Liver (tissue), 8 donors: ENCODE measurements at regions not wholly inside any gene's neighbourhood (a gene's known extent, or its start where the extent isn't known, plus 50 kb on each side); places are given as distances from the start of the nearest gene placed in this dataset.

ENCODE experiments used
- DNase-seq: peaks from one replicate; pipeline ENCODE4 v3.0.0-alpha.2; 2017; ENCODE audit warnings: low spot score
- H3K27ac ChIP-seq, 2 donors: one replicate each; pipeline ENCODE4 v1.7.0; 2013; ENCODE audit warnings: inconsistent platforms in 2 of 2, low read length in 2 of 2, control low read depth in 1 of 2, low read depth in 1 of 2, mild to moderate bottlenecking in 1 of 2
- H3K27me3 ChIP-seq, 4 donors: one replicate each; pipeline versions ENCODE4 v1.6.1 to v1.7.0; 2013; ENCODE audit warnings: low read length in 3 of 4, inconsistent platforms in 1 of 4, mild to moderate bottlenecking in 1 of 4, moderate library complexity in 1 of 4; ENCODE audit not compliant: control insufficient read depth in 4 of 4, insufficient read depth in 4 of 4
- H3K36me3 ChIP-seq, 4 donors: one replicate each; pipeline versions ENCODE4 v1.6.1 to v1.7.0; 2013; ENCODE audit warnings: low read length in 3 of 4, mild to moderate bottlenecking in 3 of 4, low read depth in 1 of 4, moderate library complexity in 1 of 4; ENCODE audit not compliant: control insufficient read depth in 4 of 4, insufficient read depth in 3 of 4
- H3K4me1 ChIP-seq, 4 donors: one replicate each; pipeline versions ENCODE4 v1.6.1 to v1.7.0; 2013; ENCODE audit warnings: low read length in 3 of 4, mild to moderate bottlenecking in 3 of 4, moderate library complexity in 1 of 4; ENCODE audit not compliant: control insufficient read depth in 4 of 4, insufficient read depth in 4 of 4
- H3K4me3 ChIP-seq, 3 donors: one replicate each; pipeline versions ENCODE4 v1.6.1 to v1.7.0; 2013; ENCODE audit warnings: low read length in 3 of 3, control low read depth in 1 of 3, low read depth in 1 of 3, mild to moderate bottlenecking in 1 of 3
- H3K9ac ChIP-seq, 2 donors: one replicate each; pipeline ENCODE4 v1.7.0; 2013; ENCODE audit warnings: low read length in 2 of 2, mild to moderate bottlenecking in 2 of 2, moderate library complexity in 2 of 2, control low read depth in 1 of 2, low read depth in 1 of 2
- H3K9me3 ChIP-seq, 4 donors: one replicate each; pipeline versions ENCODE4 v1.6.1 to v1.7.0; 2013; ENCODE audit warnings: low read length in 3 of 4; ENCODE audit not compliant: control insufficient read depth in 4 of 4
- CTCF ChIP-seq: fragments of 150-350 bp; IDR thresholded peaks from 2 replicates; pipeline ENCODE4 v1.5.1; 2017; ENCODE audit warnings: improper control_type of control experiment, low read depth, low read length; ENCODE audit not compliant: missing input control
- EGR1 ChIP-seq, 2 donors: IDR thresholded peaks; 2 replicates each; pipeline ENCODE4 v1.6.1; 2016 to 2018; ENCODE audit warnings: antibody characterized with exemption in 2 of 2, low read depth in 2 of 2
- FOXA1 ChIP-seq: IDR thresholded peaks from 2 replicates; pipeline ENCODE4 v1.6.1; 2016; ENCODE audit warnings: antibody characterized with exemption
- FOXA2 ChIP-seq: IDR thresholded peaks from 2 replicates; pipeline ENCODE4 v1.6.1; 2016; ENCODE audit warnings: antibody characterized with exemption
- GABPA ChIP-seq, 2 donors: IDR thresholded peaks in 1 of 2; conservative IDR thresholded peaks in 1 of 2; 2 replicates each; pipeline ENCODE4 v1.6.1; 2016; ENCODE audit warnings: antibody characterized with exemption in 2 of 2, mild to moderate bottlenecking in 1 of 2, moderate library complexity in 1 of 2
- HNF4A ChIP-seq, 2 donors: conservative IDR thresholded peaks; 2 replicates each; pipeline ENCODE4 v1.6.1; 2016; ENCODE audit warnings: antibody characterized with exemption in 2 of 2, mild to moderate bottlenecking in 2 of 2
- JUND ChIP-seq, 2 donors: IDR thresholded peaks; 2 replicates each; pipeline ENCODE4 v1.6.1; 2016; ENCODE audit warnings: antibody characterized with exemption in 2 of 2
- NR2F2 ChIP-seq: IDR thresholded peaks from 2 replicates; pipeline ENCODE4 v1.6.1; 2016; ENCODE audit warnings: antibody characterized with exemption
- RAD21 ChIP-seq, 2 donors: IDR thresholded peaks; 2 replicates each; pipeline ENCODE4 v1.6.1; 2016; ENCODE audit warnings: antibody characterized with exemption in 2 of 2, mild to moderate bottlenecking in 2 of 2
- REST ChIP-seq: IDR thresholded peaks from 2 replicates; pipeline ENCODE4 v1.6.1; 2016; ENCODE audit warnings: antibody characterized with exemption, mild to moderate bottlenecking
- SP1 ChIP-seq: IDR thresholded peaks from 2 replicates; pipeline ENCODE4 v1.6.1; 2018; ENCODE audit warnings: antibody characterized with exemption, mild to moderate bottlenecking
- TAF1 ChIP-seq: conservative IDR thresholded peaks from 2 replicates; pipeline ENCODE4 v1.6.1; 2016; ENCODE audit warnings: antibody characterized with exemption, mild to moderate bottlenecking
- WGBS: extraction: QIAGEN DNeasy Blood & Tissue Kit; methylation state at CpG from one replicate; pipeline ENCODE4 v1.1.7; 2013; 5-methylcytosine and 5-hydroxymethylcytosine counted together
- TF ChIP-seq, protein P1 (sequence below): IDR thresholded peaks from 2 replicates; pipeline ENCODE4 v1.6.1; 2016; ENCODE audit warnings: antibody characterized with exemption
- TF ChIP-seq, protein P2 (sequence below): IDR thresholded peaks from 2 replicates; pipeline ENCODE4 v1.6.1; 2016; ENCODE audit warnings: antibody characterized with exemption
- TF ChIP-seq, protein P3 (sequence below): IDR thresholded peaks from 2 replicates; pipeline ENCODE4 v1.6.1; 2016; ENCODE audit warnings: antibody characterized with exemption
- donor health status: healthy.
- donor health status: healthy.
- donor health status: healthy.
- donor health status: healthy.
- donor health status: healthy.

DNA sequence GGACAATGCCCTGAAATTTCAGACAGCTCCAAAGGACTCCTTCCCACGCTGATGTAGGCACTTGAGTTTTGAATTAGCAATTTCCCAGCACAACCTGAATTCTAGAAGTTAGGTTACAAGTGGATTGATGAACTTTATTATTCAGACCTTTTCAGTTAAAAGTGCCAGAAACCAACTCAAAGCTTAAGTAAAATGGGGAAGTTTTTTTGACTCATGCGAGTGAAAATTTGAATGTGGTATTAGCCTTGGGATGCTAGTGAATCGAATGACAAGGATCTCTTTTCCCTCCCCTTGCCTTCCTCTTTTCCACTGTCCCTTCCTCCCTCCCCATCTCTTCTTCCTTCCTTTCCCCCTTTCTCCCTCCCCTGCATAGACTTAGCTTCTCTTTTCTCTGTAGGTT is 295.1 kb upstream of the PROK2 start:
- no peak overlapping the region for H3K4me3 ChIP-seq
- no peaks in the 10 kb centered on the region for H3K27me3 ChIP-seq
- no peak overlapping the region for H3K27ac ChIP-seq
- TF ChIP-seq, protein P1, sequence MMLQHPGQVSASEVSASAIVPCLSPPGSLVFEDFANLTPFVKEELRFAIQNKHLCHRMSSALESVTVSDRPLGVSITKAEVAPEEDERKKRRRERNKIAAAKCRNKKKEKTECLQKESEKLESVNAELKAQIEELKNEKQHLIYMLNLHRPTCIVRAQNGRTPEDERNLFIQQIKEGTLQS: no peak
- TF ChIP-seq CTCF: no peak
- TF ChIP-seq REST: no peak
- TF ChIP-seq, protein P2, sequence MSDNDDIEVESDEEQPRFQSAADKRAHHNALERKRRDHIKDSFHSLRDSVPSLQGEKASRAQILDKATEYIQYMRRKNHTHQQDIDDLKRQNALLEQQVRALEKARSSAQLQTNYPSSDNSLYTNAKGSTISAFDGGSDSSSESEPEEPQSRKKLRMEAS: no peak
- TF ChIP-seq HNF4A (conservative IDR thresholded peaks at IDR 0.05): no peak
- H3K36me3 ChIP-seq: no peaks in the 10 kb centered on the region
- peaks cover 0 to 9% (median 2%) of the 10 kb centered on the region in 4 donors for H3K4me1 ChIP-seq
- peaks cover 0 to 2% (median under 1%) of the 10 kb centered on the region in 4 donors for H3K9me3 ChIP-seq
- no peak for DNase-seq
- WGBS: 86% methylated on average over 3 of the region's 3 CpGs
- no peak overlapping the region for H3K9ac ChIP-seq

DNA sequence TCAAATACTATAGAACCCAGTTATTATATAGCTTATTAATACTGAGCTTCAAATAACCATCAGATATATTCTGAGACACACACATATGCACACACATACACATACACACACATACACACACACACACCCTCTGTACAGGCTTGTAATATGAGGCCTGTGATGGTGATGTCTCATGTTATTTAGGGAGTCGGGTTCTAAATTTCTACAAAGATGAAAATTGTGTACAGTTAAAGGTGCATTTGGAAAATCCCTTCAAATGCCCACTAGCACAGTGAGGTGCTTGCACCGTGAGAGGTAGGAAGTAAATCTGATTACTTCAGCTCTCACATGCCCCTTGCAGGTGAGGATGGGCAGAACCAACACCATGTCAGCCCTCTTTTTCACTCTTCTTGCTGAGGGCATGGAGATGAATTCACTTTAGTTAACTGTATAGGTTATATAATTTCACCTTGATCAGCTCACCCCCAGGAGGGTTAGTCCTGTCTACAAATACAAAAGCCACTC is 294.5 kb upstream of the PROK2 start:
- peaks cover 0 to 5% (median under 1%) of the 10 kb centered on the region in 4 donors for H3K9me3 ChIP-seq
- no peak overlapping the region for H3K27ac ChIP-seq
- DNase-seq: no peak
- peaks cover 0 to 9% (median 2%) of the 10 kb centered on the region in 4 donors for H3K4me1 ChIP-seq
- H3K9ac ChIP-seq: no peak overlapping the region
- H3K4me3 ChIP-seq: no peak overlapping the region
- no peaks in the 10 kb centered on the region for H3K27me3 ChIP-seq
- WGBS: 84% methylated on average over 2 of the region's 2 CpGs
- TF ChIP-seq, protein P3, sequence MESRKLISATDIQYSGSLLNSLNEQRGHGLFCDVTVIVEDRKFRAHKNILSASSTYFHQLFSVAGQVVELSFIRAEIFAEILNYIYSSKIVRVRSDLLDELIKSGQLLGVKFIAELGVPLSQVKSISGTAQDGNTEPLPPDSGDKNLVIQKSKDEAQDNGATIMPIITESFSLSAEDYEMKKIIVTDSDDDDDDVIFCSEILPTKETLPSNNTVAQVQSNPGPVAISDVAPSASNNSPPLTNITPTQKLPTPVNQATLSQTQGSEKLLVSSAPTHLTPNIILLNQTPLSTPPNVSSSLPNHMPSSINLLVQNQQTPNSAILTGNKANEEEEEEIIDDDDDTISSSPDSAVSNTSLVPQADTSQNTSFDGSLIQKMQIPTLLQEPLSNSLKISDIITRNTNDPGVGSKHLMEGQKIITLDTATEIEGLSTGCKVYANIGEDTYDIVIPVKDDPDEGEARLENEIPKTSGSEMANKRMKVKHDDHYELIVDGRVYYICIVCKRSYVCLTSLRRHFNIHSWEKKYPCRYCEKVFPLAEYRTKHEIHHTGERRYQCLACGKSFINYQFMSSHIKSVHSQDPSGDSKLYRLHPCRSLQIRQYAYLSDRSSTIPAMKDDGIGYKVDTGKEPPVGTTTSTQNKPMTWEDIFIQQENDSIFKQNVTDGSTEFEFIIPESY: no peak
- TF ChIP-seq CTCF (no peak), FOXA2 (no peak), EGR1 (IDR thresholded peaks at IDR 0.05; ENCODE audit: low read depth in 2 of 2) (no peak), JUND (IDR thresholded peaks at IDR 0.05) (no peak), NR2F2 (no peak), FOXA1 (no peak), SP1 (no peak), REST (no peak), HNF4A (conservative IDR thresholded peaks at IDR 0.05) (no peak), GABPA (IDR thresholded peaks at IDR 0.05 in 1 of 2, conservative IDR thresholded peaks at IDR 0.05 in 1 of 2) (no peak), RAD21 (IDR thresholded peaks at IDR 0.05) (no peak), TAF1 (no peak)
- TF ChIP-seq, protein P1: no peak
- no peaks in the 10 kb centered on the region for H3K36me3 ChIP-seq
